HG03457 (cell line): ENCODE measurements at regions not wholly inside any gene's neighbourhood (a gene's known extent, or its start where the extent isn't known, plus 50 kb on each side); places are given as distances from the start of the nearest gene placed in this dataset.
"Not testable (repeated sequence)": the region's sequence is repeated elsewhere in the genome, so short reads cannot be mapped to it uniquely, and the experiment has no call there.

Source experiments
- ATAC-seq: cut with Tn5 transposase; IDR thresholded peaks from one replicate; pipeline ENCODE4 v1.9.1; 2021; ENCODE audit warnings: moderate number of reproducible peaks; ENCODE audit not compliant: unreplicated experiment

DNA sequence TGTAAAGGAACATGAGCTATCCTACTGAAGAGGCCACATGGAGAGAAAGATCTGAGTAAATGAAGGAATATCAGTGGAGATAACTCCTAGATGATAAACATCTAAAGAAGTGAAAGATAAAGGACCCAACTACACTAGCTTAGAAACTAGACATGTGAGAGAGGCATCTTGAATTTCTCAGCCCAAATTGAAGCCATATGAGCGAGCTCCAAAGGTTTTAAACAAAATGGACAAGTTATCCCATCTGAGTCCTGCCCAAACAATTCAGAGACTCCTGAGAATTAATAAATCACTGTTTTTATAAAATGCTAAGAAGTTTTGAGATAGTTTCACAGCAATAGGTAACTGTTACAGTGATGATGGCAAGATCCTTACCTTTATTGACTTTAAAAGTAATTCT, 438.9 kb downstream of the NAV3 start:
- no peak for ATAC-seq

DNA sequence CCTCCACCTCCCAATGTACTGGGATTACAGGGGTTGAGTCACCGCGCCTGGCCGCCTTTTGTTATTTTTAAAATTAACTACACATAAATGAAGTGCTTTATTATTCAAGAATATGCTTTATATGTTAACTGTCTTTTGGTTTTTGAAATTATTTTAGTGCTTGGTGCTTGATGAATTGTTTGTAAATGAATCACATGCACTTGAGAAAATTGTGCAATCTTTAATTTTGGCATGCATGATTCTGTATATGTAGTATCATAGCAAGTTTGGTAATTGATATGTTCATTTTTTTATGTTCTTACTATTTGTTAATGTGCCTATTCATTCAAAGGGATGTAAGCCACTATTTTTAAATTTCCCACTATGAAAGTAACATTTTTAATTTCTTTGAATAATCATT, 440.9 kb downstream of the NAV3 start:
- ATAC-seq: no peak

DNA sequence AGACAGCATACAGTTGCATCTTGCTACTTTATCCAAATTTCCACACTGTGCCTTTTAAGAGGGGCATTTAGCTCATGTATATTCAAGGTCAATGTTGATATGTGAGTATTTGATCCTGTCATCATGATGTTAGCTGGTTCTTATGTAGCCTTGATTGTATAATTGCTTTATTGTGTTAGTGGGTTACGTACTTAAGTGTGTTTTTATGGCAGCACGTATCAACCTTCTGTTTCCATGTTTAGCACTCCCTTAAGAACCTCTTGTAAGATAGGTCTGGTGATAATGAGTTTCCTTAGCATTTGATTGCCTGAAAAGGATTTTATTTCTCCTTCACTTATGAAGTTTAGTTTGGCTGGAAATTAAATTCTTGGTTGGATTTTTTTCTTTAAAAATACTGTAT, 445.2 kb downstream of the NAV3 start:
- no peak for ATAC-seq

DNA sequence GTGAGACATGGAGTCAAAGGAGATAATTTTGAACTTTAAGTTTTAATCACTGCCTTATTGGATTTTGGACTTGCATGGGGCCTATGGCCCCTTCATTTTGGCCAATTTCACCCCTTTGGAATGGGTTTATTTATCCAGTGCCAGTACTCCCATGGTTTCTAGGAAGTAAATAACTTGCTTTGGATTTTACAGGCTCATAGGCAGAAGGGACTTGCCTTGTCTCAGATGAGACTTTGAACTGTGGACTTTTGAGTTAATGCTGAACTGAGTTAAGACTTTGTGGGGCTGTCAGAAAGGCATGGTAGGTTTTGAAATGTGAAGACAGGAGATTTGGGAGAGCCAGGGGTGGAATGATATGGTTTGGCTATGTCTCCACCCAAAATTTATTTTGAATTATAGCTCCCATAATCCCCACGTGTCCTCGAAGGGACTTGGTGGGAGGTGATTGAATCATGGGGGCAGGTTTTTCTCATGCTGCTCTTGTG, 448.1 kb downstream of the NAV3 start:
- no peak for ATAC-seq

DNA sequence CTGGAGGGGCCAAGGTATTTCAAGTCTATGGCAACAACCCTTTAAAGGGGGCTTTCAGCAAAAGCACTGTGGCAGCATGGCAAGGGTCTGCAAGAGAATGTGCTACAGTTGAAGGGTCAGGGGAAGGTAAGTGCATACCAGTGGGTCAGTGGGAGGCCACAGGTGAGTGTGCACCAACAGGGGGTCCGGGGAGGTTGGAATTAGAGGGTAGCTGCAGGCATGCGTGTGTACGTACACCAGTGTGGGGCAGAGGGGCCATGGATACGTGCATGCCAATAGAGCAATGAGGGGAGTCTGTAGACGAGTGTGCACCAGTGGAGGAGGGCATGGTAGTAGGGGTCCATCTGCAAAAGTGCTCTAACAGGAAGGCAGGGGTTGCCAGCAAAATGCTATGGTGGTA, 448.9 kb downstream of the NAV3 start:
- no peak for ATAC-seq

DNA sequence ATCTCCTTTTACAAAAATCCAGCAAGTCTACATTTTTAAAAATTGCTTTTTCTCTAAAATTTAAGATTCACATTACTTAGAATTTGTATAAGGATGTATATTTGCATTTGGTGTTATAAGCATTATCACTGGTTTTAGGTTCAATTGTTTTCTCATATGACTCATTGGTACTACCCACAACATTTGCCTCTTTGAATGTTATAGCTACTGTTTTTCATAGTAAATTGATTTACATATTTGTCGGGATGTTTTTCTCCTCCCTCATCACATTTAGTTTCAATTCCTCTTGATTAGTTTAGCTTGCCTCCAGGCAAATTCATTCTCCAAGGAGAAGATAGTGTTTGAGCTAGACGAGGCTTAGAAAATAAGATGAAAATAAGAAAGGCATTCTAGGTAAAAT, 450.4 kb downstream of the NAV3 start:
- not testable (repeated sequence) for ATAC-seq

DNA sequence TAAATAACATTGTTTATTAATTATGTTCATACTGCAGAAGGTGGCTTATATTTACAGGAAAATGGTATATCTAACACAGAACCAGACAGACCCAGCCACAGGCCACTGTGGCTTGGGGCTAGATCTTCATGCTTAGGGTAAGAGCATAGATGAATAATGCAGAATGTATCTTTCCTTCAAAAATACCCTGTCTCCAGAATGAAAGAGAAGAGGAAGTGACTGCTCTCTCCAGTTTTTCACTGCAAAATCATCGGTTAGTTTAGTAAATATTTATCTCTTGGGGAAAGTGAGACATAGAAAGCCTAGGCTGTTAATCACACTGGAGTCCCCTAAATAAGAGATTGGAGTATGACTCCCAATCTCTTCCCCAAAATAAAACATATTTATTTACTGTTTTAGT, 453.7 kb downstream of the NAV3 start:
- no peak for ATAC-seq

DNA sequence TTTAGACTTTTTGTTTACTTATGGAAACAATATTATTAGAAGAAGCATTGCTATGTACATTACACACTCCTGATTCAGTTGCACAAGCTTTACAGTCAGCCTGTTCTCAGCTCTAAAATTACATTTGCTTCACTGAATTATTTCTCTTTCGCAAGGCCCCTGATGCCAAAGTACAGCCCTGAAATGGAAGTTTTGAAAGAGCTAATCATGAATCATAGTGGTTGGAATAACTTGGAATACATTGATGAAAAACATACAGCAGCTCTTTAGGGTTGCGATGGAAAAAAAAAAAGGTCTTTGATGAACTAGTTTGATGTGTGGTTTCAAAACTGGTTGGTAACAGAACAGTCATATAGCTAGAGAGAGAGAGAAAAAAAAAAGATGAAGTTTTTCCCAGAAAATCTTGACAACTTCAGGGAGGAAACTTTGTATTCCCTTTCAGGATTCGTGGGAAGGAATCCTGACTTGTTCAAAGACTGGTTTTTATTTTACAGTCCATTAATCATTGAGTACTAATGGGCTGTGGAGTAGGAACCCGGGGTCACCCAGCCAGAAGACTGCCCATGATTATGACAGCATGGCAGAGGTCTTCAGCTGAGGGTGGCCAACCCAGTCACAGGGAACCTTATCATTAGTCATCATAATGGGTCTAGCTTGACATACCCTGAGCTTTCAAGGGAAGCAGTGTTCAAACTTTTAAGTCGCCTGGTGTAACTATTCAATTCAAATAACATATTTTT, 460.1 kb downstream of the NAV3 start:
- no peak for ATAC-seq

DNA sequence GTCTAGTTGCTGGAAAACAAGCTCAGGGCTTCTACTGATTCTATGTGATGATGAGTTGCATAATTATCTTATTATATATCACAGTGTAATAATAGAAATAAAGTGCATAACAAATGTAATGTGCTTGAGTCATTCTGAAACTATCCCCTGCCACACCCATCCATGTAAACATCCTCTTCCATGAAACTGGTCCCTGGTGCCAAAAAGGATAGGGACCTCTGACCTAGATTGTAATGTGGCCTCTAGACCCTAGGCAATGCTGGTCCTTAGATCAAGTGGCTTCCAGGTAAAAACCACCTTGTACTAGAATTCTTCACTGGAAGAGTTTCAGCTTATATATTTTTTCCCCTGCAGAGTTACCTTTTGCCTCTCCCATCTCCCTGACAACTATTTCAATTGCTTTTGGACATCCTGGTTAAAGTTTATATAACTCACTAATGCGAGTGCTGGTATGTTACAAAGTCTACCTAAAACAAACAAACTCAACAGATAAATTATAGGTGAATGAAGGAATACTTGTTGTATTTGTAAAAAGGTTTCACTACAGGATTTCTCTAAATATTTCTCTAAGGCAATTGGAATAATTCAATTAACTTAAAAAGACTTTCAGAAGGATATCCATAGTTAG, 462.5 kb downstream of the NAV3 start:
- ATAC-seq: no peak

DNA sequence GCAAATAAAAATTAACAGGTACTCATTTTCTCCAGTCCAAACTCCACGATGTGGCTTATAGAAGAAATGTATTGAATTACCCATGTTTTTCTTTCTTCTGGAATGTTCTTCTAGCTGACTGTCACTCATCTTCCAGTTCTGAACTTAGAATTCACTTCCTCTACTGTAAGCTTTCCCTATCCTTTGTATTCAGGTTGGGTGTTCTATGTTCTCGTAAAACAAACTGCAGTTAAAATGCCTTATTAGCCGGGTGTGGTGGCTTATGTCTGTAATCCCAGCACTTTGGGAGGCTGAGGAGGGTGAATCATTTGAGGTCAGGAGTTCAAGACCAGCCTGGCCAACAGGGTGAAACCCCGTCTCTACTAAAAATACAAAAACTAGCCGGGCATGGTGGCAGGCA, 470.6 kb downstream of the NAV3 start:
- not testable (repeated sequence) for ATAC-seq

DNA sequence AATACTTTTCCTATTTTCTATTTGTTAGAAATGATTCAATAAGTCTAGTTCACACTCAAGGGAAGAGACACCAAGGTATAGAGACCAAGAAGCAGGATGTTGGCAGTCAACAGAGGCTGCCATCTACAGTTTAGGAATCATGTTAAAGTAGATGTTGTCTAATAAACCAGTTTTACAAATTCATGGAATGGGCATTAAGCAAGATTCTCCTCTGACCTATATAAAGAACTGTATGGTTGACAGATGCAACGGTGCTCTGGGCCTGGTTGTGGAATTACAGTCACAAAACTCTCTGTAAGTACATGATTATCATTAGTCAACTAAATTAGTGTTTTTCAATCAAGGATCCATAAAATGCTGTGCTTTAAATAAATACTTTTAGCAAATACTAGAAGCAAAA, 475.1 kb downstream of the NAV3 start:
- no peak for ATAC-seq

DNA sequence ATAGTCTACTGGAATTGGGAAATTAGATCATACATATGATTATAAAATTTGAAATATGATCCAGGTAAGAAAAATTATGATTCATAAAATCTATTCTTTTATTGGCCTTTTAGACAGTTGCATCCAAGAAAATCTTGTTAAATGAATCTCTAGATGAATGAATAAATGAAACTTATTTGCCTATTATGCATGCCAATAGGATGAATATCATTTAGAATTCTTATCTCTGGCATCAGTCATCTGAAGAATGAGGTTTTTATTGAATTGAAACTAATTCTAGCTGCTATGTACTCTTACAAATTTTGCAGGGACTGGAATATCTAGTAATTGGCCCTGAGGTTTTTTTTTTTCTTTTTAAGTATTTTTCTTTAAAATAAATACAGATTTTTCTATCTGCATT, 475.5 kb downstream of the NAV3 start:
- ATAC-seq: no peak

DNA sequence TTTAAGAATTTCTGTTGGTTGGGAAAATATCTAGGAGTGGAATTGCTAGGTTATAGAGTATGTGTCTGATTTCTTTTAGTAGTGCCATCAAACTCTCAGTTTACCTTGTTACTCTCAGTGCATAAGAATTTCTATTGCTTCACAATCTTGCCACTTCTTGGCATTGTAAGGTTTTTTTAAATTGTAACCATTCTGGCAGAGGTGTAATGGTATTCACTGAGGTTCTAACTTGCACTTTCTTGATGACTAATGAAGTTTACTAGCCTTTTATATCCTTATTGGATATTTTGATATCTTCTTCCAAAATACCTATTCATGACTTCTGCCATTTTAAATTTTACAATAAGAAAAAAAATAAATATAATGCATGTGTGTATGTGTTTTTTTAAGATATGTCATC, 478.0 kb downstream of the NAV3 start:
- ATAC-seq: no peak

DNA sequence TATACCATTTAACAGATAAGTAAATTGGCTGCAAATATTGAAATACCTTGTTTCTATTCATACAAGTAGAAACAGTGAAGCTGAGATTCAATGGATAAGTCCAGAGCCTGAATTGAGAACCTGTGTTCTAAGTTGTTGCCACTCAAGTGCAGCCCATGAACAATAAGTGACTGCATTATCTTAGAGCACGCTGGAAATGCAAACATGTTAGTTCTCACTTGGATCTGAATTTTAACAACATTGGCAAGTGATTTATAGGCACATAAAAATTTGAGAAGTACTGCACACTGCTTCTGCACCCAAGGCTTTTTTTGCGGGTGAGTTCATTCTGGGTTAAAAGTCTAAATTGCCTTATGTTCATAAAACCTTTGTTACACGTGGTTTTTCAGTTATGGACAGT, 484.3 kb downstream of the NAV3 start:
- no peak for ATAC-seq

DNA sequence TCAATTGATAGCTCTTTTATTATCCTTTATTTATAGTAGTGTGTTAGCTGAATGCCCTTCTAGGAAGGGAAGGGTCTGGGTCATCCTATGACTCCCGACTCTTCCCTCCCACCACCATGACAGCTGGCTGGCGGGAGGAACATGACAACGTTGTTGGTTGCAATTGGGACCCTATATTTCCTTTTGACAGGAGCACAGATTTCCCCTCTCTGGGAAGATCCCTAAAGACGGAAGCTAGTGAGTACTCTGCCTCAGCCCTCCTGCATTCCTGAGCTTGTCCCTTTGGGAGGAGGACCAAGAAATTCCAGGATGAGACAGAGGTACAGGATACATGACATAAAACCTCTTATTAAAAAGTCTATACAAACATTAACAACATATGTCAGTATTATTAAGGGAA, 485.4 kb downstream of the NAV3 start:
- no peak for ATAC-seq

DNA sequence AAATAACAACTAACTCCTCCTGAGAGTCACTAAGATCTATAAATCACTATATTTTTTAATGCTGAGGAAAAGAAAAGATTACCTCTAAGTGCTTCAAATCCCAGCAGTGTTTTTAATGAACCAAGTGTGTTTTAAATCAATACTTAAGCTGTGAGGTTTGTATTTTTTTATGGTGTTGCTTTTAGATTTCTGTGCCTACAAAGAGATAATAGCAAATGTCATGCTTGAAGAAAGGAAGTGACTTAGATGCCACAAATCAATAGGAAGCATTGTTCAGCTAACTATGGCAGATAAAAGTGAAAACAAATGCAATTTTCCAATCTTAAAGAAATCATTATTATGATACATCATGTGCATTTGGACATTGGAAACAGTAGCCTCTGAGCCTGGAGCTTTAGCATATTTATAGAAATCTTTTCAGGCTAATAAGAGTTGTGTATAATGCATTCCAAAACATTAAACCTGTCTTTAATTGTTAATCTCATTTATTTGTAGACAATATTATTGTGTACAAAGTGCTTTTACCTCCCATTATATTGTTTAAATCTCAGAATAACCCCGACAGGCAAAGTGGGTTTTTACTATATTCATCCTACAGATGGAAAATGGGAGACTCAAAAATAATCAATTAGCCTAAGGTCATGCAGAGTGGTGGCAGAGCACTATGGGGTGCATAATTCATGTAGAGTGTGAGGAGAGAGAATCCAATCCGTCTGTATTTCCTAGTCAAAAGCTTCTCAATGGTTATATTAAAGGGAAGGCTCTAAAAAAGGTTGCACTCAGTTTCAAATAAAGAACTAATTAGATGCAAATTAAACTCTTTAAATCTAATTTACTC, 486.2 kb downstream of the NAV3 start:
- no peak for ATAC-seq

DNA sequence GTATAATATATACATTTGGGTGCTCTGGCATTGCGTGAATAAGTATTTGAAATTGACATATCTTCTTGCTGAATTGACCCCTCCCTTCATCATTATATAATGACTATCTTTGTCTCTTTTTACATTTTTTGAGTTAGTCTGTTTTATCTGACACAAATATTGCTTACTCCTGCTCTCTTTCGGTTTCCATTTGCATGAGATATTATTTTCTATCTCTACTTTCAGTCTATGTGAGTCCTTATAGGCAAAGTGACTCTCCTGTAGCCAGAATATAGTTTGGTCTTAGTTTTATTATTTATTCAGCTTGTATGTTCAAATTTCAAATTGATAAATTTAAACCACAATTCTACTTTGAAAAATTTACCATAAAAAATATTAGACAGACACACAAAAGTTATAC, 491.0 kb downstream of the NAV3 start:
- ATAC-seq: no peak

DNA sequence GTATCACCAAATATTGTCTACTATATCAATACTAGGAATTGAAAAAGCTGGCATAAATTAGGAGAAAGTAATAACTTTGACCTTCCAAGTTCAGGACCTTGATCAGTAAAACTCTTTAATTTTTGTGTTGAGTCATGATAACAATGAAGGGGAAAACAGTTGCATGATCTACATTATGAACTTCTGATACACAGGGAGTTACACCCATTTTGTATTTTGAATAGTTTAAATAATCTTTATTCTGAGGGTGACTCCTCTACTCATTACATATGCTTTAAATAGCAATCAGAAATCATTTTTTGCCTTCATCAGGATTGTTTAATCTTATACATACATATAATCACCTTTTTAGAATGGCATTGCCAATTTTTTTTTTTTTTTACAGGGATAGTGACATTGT, 492.5 kb downstream of the NAV3 start:
- ATAC-seq: no peak

DNA sequence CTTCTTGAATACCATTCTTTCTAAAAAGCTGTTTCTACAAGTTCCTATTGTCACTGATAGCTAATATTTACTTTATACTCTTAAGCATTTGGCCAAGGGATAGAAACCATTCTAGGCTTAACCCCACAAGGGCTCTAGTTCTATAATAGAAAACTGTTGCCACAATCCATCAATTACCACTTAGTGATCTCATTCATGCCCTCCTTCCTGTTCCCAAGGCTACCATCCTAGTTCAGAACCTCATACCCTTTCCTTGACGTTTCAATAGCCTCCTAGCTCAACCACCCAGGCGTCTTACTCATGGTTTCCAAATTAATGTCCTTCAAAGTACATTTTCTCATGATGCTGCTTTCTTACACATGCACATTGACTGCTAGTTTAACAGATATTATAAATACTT, 493.5 kb downstream of the NAV3 start:
- no peak for ATAC-seq

DNA sequence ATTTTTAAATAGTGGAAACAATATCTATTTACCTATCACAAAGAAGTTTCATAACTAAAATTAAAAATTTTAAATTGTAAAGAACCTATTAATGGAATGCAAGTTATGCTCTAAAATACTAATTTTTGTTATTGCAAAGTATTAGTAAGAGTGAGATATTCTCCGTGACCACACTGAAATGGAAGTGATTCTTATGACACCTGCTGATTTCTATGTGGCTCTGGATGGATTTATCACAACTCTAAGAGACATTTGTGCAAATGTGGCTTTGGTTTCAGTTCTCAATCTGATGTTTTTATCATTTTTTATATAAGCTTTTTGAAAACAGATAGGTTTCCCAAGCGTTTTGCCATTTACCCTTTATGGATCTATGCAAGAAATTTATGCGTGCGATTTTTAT, 497.8 kb downstream of the NAV3 start:
- ATAC-seq: no peak

DNA sequence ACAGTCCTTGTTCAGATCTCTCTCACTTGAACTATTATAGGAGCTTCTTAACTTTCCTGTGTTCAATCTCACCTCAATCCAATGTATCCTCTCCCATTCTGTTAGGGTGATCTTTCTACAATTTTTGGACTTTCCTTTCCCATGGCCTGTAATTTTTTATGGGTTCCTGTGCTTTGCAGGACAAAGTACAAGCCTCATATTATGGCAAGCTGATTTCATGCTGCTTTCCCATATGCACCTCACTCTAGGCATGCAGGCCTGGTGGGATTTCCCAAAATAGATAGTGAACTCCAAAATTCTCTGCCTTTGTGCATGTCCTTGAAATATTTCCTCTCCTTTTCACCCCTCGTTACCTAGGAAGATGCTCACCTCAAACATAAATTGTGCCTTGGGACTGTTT, 499.4 kb downstream of the NAV3 start:
- no peak for ATAC-seq

DNA sequence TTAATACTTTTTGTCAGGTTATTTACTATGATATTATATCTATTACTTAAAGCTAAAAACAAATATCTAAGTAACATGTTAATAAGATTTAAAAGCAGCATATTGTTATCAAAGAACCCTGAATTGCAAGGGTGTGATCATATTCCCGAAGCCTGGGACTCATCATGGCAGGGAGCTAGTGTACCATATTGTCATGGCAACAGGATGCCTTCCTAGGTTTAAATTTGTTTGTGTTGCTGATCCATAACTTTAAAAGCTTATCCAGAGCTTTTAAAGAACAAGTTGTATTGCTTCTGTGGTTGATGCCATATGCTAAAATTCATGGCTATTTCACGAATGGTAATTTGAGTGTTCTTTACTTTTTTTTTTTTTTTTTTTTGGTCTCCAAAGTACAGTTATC, 500.5 kb downstream of the NAV3 start:
- ATAC-seq: no peak
